ENCODE measurements at regions not wholly inside any gene's neighbourhood (a gene's known extent, or its start where the extent isn't known, plus 50 kb on each side); places are given as distances from the start of the nearest gene placed in this dataset.

DNA sequence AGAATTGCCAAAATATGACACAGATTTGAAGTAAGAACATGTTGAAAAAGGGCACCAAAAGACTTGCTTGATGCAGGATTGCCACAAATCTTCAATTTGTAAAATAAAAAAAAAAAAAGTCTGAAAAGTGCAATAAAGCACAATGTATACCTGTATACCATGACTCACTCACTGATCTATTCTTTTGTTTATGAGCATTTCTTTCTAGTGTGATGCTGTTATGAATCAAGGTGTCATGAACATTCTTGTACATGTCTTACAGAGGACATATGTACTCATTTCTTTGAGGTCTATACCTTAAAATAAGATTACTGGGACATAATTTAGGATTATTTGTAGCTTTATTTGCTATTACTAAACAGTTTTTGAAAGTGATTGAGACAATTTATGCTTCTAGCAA, 464.9 kb upstream of the RBMS3 start:
- TF ChIP-seq SP1 (IDR thresholded peaks at IDR 0.05; ENCODE audit: low read depth, low read length) = no peak
- TF ChIP-seq POLR2A (IDR thresholded peaks at IDR 0.05; ENCODE audit: control extremely low read depth in 1 of 2, low read depth in 2 of 2, low read length in 2 of 2) = no peak
- TF ChIP-seq GABPA (IDR thresholded peaks at IDR 0.05; ENCODE audit: borderline replicate concordance, insufficient read depth, low read length) = no peak
- TF ChIP-seq FOSL1 (IDR thresholded peaks at IDR 0.05; ENCODE audit: insufficient read depth, low read depth, low read length) = no peak
- no peak for TF ChIP-seq CEBPB (IDR thresholded peaks at IDR 0.05; ENCODE audit: low read depth, low read length)
- TF ChIP-seq, protein P1, sequence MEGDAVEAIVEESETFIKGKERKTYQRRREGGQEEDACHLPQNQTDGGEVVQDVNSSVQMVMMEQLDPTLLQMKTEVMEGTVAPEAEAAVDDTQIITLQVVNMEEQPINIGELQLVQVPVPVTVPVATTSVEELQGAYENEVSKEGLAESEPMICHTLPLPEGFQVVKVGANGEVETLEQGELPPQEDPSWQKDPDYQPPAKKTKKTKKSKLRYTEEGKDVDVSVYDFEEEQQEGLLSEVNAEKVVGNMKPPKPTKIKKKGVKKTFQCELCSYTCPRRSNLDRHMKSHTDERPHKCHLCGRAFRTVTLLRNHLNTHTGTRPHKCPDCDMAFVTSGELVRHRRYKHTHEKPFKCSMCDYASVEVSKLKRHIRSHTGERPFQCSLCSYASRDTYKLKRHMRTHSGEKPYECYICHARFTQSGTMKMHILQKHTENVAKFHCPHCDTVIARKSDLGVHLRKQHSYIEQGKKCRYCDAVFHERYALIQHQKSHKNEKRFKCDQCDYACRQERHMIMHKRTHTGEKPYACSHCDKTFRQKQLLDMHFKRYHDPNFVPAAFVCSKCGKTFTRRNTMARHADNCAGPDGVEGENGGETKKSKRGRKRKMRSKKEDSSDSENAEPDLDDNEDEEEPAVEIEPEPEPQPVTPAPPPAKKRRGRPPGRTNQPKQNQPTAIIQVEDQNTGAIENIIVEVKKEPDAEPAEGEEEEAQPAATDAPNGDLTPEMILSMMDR (IDR thresholded peaks at IDR 0.05; ENCODE audit: control extremely low read depth in 1 of 3, insufficient read depth in 1 of 3, low read depth in 1 of 3, low read length in 3 of 3) = no peak

Measured in H1 (cell line).